ENCODE measurements at regions not wholly inside any gene's neighbourhood (a gene's known extent, or its start where the extent isn't known, plus 50 kb on each side); places are given as distances from the start of the nearest gene placed in this dataset.

- CTCF ChIA-PET, result no interaction called here
- no peaks in the 10 kb centered on the region for H3K27me3 ChIP-seq (replicated peaks in 2 of 5; ENCODE audit: control insufficient read depth in 4 of 5, insufficient read depth in 5 of 5, low read length in 4 of 5)
- WGBS (ENCODE audit: insufficient coverage), result 100% methylated on average over 2 of the region's 4 CpGs
- DNase-seq, result no peak
- H3K36me3 ChIP-seq (ENCODE audit: control insufficient read depth in 4 of 4, insufficient read depth in 4 of 4, low read length in 3 of 4), result no peaks in the 10 kb centered on the region
- H3K27ac ChIP-seq (ENCODE audit: insufficient read depth in 1 of 2, low read depth in 1 of 2, low read length in 2 of 2, poor library complexity in 1 of 2, severe bottlenecking in 2 of 2), result no peak overlapping the region
- H3K4me1 ChIP-seq (ENCODE audit: control extremely low read depth in 1 of 4, control insufficient read depth in 4 of 4, insufficient read depth in 4 of 4, low read length in 3 of 4), result no peaks in the 10 kb centered on the region
- H3K9me3 ChIP-seq (ENCODE audit: control extremely low read depth in 1 of 5, control insufficient read depth in 4 of 5, insufficient read depth in 2 of 5, low read depth in 1 of 5, low read length in 4 of 5), result peaks cover 0 to 7% (median 5%) of the 10 kb centered on the region in 5 experiments
- H3K4me3 ChIP-seq (ENCODE audit: control insufficient read depth in 1 of 7, extremely low read depth in 1 of 7, insufficient read depth in 4 of 7, low read depth in 2 of 7, low read length in 6 of 7), result no peak overlapping the region
- POLR2A ChIA-PET, result no interaction called here
Measured at GRCh38 chr2:12971581-12972365, 255.0 kb downstream of the TRIB2 start.

DNA sequence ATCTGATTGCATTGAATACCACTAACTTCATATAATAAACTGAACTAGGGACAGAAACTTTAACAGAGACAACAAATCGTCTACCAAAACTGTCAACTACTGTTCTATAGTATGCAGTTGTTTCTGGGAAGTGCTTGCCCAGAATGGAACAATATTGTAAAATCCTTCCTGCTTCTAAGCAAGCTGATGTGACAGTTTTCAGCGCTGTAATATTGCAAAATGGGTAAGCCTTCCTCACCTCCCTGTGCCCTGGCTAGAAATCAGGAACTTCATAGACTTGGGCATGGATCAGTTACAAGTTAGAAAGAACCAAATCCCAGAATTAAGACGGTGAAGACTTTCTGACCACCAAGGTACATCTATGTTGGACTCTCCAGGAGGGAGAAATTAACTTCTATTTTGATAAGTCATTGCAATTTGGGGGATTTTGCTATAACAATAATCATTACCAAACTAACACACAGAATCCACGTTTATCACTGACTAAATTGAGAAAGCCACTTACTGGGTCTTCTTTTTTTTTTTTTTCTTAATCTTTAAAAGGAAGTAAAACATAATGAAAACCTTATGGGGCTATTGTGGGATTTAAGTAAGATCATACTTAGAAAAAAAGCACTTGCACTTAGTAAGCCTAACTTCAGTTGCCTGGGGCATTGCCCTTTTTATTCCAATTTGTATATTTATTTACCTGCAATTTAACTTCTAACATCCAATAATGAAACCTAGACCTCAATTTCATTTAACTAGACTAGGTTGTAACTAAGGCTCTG, 261.5 kb downstream of the TRIB2 start:
- H3K4me1 ChIP-seq (ENCODE audit: control extremely low read depth in 1 of 4, control insufficient read depth in 4 of 4, insufficient read depth in 4 of 4, low read length in 3 of 4), result peaks cover 0 to 9% (median 3%) of the 10 kb centered on the region in 4 experiments
- no peaks in the 10 kb centered on the region for H3K36me3 ChIP-seq (ENCODE audit: control insufficient read depth in 4 of 4, insufficient read depth in 4 of 4, low read length in 3 of 4)

GRCh38 chr2:12979066-12979465, 262.3 kb downstream of the TRIB2 start:
- CTCF ChIA-PET, result interaction anchor here (1.0 kb wide), 1 partner anchor 9 kb away, joined by 3 read pairs; no protein-coding TSS in a partner anchor
- DNase-seq, result no peak
- no peak overlapping the region for H3K4me3 ChIP-seq (ENCODE audit: control insufficient read depth in 1 of 7, extremely low read depth in 1 of 7, insufficient read depth in 4 of 7, low read depth in 2 of 7, low read length in 6 of 7)
- no peak overlapping the region for H3K27ac ChIP-seq (ENCODE audit: insufficient read depth in 1 of 2, low read depth in 1 of 2, low read length in 2 of 2, poor library complexity in 1 of 2, severe bottlenecking in 2 of 2)
- H3K27me3 ChIP-seq (replicated peaks in 2 of 5; ENCODE audit: control insufficient read depth in 4 of 5, insufficient read depth in 5 of 5, low read length in 4 of 5), result no peaks in the 10 kb centered on the region
- 97% methylated on average over 3 of the region's 3 CpGs for WGBS (ENCODE audit: insufficient coverage)
- no peaks in the 10 kb centered on the region for H3K9me3 ChIP-seq (ENCODE audit: control extremely low read depth in 1 of 5, control insufficient read depth in 4 of 5, insufficient read depth in 2 of 5, low read depth in 1 of 5, low read length in 4 of 5)
- peaks cover 0 to 9% (median 3%) of the 10 kb centered on the region in 4 experiments for H3K4me1 ChIP-seq (ENCODE audit: control extremely low read depth in 1 of 4, control insufficient read depth in 4 of 4, insufficient read depth in 4 of 4, low read length in 3 of 4)
- no peaks in the 10 kb centered on the region for H3K36me3 ChIP-seq (ENCODE audit: control insufficient read depth in 4 of 4, insufficient read depth in 4 of 4, low read length in 3 of 4)
- POLR2A ChIA-PET, result no interaction called here

More for the DNA sequence above, 261.5 kb downstream of the TRIB2 start:
- POLR2A ChIA-PET, result no interaction called here
- peaks cover 0 to 3% (median 2%) of the 10 kb centered on the region in 5 experiments for H3K9me3 ChIP-seq (ENCODE audit: control extremely low read depth in 1 of 5, control insufficient read depth in 4 of 5, insufficient read depth in 2 of 5, low read depth in 1 of 5, low read length in 4 of 5)
- no peaks in the 10 kb centered on the region for H3K27me3 ChIP-seq (replicated peaks in 2 of 5; ENCODE audit: control insufficient read depth in 4 of 5, insufficient read depth in 5 of 5, low read length in 4 of 5)
- CTCF ChIA-PET, result no interaction called here
- no peak overlapping the region for H3K4me3 ChIP-seq (ENCODE audit: control insufficient read depth in 1 of 7, extremely low read depth in 1 of 7, insufficient read depth in 4 of 7, low read depth in 2 of 7, low read length in 6 of 7)
- no peak overlapping the region for H3K27ac ChIP-seq (ENCODE audit: insufficient read depth in 1 of 2, low read depth in 1 of 2, low read length in 2 of 2, poor library complexity in 1 of 2, severe bottlenecking in 2 of 2)
- no peak for DNase-seq
- 33% methylated on average over 1 of the region's 4 CpGs for WGBS (ENCODE audit: insufficient coverage)

DNA sequence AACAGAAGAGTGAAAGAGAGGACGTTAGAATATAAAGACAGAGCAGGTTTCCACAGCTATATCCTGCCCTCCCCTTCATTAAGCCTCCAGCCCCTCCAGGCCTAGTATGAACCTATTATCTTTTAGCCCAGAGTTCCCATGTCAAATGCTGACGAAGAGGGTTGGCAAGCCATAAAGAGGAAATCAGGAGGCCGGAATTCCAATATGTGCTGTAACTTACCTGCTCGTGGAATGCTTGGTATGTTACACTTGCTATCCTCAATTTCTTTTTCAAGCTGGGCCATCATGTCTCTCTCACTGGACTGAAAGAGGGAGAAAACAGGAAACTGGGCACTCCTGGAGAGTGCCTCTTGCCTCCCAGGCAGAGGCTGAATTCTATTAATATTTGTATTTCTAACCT, 264.1 kb downstream of the TRIB2 start:
- Histone ChIP-seq H3K27me3 (replicated peaks in 2 of 5; ENCODE audit: control insufficient read depth in 4 of 5, insufficient read depth in 5 of 5, low read length in 4 of 5) (no peaks in the 10 kb centered on the region), H3K4me3 (ENCODE audit: control insufficient read depth in 1 of 7, extremely low read depth in 1 of 7, insufficient read depth in 4 of 7, low read depth in 2 of 7, low read length in 6 of 7) (no peak overlapping the region), H3K4me1 (ENCODE audit: control extremely low read depth in 1 of 4, control insufficient read depth in 4 of 4, insufficient read depth in 4 of 4, low read length in 3 of 4) (peaks cover 0 to 9% (median 3%) of the 10 kb centered on the region in 4 experiments), H3K9me3 (ENCODE audit: control extremely low read depth in 1 of 5, control insufficient read depth in 4 of 5, insufficient read depth in 2 of 5, low read depth in 1 of 5, low read length in 4 of 5) (no peaks in the 10 kb centered on the region), H3K27ac (ENCODE audit: insufficient read depth in 1 of 2, low read depth in 1 of 2, low read length in 2 of 2, poor library complexity in 1 of 2, severe bottlenecking in 2 of 2) (no peak overlapping the region), H3K36me3 (ENCODE audit: control insufficient read depth in 4 of 4, insufficient read depth in 4 of 4, low read length in 3 of 4) (no peaks in the 10 kb centered on the region)
- ChIA-PET CTCF (interaction anchor here (1.9 kb wide), 1 partner anchor 10 kb away, joined by 5 read pairs; no protein-coding TSS in a partner anchor), POLR2A (no interaction called here)
- 92% methylated on average over 3 of the region's 4 CpGs for WGBS (ENCODE audit: insufficient coverage)
- no peak for DNase-seq

- Histone ChIP-seq H3K4me1 (ENCODE audit: control extremely low read depth in 1 of 4, control insufficient read depth in 4 of 4, insufficient read depth in 4 of 4, low read length in 3 of 4) (peaks cover 0 to 9% (median 3%) of the 10 kb centered on the region in 4 experiments), H3K27ac (ENCODE audit: insufficient read depth in 1 of 2, low read depth in 1 of 2, low read length in 2 of 2, poor library complexity in 1 of 2, severe bottlenecking in 2 of 2) (no peak overlapping the region), H3K9me3 (ENCODE audit: control extremely low read depth in 1 of 5, control insufficient read depth in 4 of 5, insufficient read depth in 2 of 5, low read depth in 1 of 5, low read length in 4 of 5) (no peaks in the 10 kb centered on the region), H3K36me3 (ENCODE audit: control insufficient read depth in 4 of 4, insufficient read depth in 4 of 4, low read length in 3 of 4) (no peaks in the 10 kb centered on the region), H3K27me3 (replicated peaks in 2 of 5; ENCODE audit: control insufficient read depth in 4 of 5, insufficient read depth in 5 of 5, low read length in 4 of 5) (no peaks in the 10 kb centered on the region), H3K4me3 (ENCODE audit: control insufficient read depth in 1 of 7, extremely low read depth in 1 of 7, insufficient read depth in 4 of 7, low read depth in 2 of 7, low read length in 6 of 7) (no peak overlapping the region)
- peak in 2 of 3 donors; percentile 40 to 57 for DNase-seq
- ChIA-PET CTCF (interaction anchor here (1.9 kb wide), 1 partner anchor 9 kb away, joined by 5 read pairs; no protein-coding TSS in a partner anchor), POLR2A (no interaction called here)
- 64% methylated on average over 1 of the region's 1 CpG for whole genome bisulfite sequencing (ENCODE audit: insufficient coverage)
Measured at GRCh38 chr2:12982149-12982584, 265.4 kb downstream of the TRIB2 start.

DNA sequence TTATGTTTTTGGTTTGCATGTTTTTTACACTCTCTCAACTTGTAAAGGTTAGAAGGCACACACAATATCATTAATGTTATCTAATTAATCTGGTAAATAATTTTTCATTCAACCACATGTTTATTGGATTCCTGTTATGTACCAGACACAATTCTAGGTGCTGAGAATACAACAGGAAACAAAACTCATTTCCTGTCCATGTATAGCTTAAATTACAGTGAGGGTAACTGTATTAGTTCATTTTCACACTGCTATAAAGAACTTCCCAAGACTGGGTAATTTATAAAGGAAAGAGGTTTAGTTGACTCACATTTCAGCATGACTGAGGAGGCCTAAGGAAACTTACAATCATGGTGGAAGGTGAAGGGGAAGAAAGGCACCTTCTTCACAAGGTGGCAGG, 270.5 kb downstream of the TRIB2 start:
- POLR2A ChIA-PET, result no interaction called here

GRCh38 chr2:12988279-12988678, 271.5 kb downstream of the TRIB2 start:
- ChIA-PET CTCF (interaction anchor here (1.2 kb wide), 1 partner anchor 267 kb away, joined by 3 read pairs; no protein-coding TSS in a partner anchor), POLR2A (no interaction called here)
- H3K9me3 ChIP-seq (ENCODE audit: control extremely low read depth in 1 of 5, control insufficient read depth in 4 of 5, insufficient read depth in 2 of 5, low read depth in 1 of 5, low read length in 4 of 5), result peaks cover 0 to 5% (median 0%) of the 10 kb centered on the region in 5 experiments
- no peak for DNase-seq
- H3K4me1 ChIP-seq (ENCODE audit: control extremely low read depth in 1 of 4, control insufficient read depth in 4 of 4, insufficient read depth in 4 of 4, low read length in 3 of 4), result peaks cover 0 to 3% (median 0%) of the 10 kb centered on the region in 4 experiments
- no peaks in the 10 kb centered on the region for H3K27me3 ChIP-seq (replicated peaks in 2 of 5; ENCODE audit: control insufficient read depth in 4 of 5, insufficient read depth in 5 of 5, low read length in 4 of 5)
- H3K27ac ChIP-seq (ENCODE audit: insufficient read depth in 1 of 2, low read depth in 1 of 2, low read length in 2 of 2, poor library complexity in 1 of 2, severe bottlenecking in 2 of 2), result no peak overlapping the region
- no peak overlapping the region for H3K4me3 ChIP-seq (ENCODE audit: control insufficient read depth in 1 of 7, extremely low read depth in 1 of 7, insufficient read depth in 4 of 7, low read depth in 2 of 7, low read length in 6 of 7)
- WGBS (ENCODE audit: insufficient coverage), result 100% methylated on average over 1 of the region's 2 CpGs
- H3K36me3 ChIP-seq (ENCODE audit: control insufficient read depth in 4 of 4, insufficient read depth in 4 of 4, low read length in 3 of 4), result no peaks in the 10 kb centered on the region

More for the DNA sequence above, 270.5 kb downstream of the TRIB2 start:
- CTCF ChIA-PET, result interaction anchor here (1.0 kb wide), 1 partner anchor 19 kb away, joined by 4 read pairs; no protein-coding TSS in a partner anchor
- no peaks in the 10 kb centered on the region for H3K36me3 ChIP-seq (ENCODE audit: control insufficient read depth in 4 of 4, insufficient read depth in 4 of 4, low read length in 3 of 4)
- no peak overlapping the region for H3K4me3 ChIP-seq (ENCODE audit: control insufficient read depth in 1 of 7, extremely low read depth in 1 of 7, insufficient read depth in 4 of 7, low read depth in 2 of 7, low read length in 6 of 7)
- peaks cover 0 to 1% (median under 1%) of the 10 kb centered on the region in 4 experiments for H3K4me1 ChIP-seq (ENCODE audit: control extremely low read depth in 1 of 4, control insufficient read depth in 4 of 4, insufficient read depth in 4 of 4, low read length in 3 of 4)
- H3K27ac ChIP-seq (ENCODE audit: insufficient read depth in 1 of 2, low read depth in 1 of 2, low read length in 2 of 2, poor library complexity in 1 of 2, severe bottlenecking in 2 of 2), result no peak overlapping the region
- no peaks in the 10 kb centered on the region for H3K27me3 ChIP-seq (replicated peaks in 2 of 5; ENCODE audit: control insufficient read depth in 4 of 5, insufficient read depth in 5 of 5, low read length in 4 of 5)
- no peak for DNase-seq
- peaks cover 0 to 4% (median 0%) of the 10 kb centered on the region in 5 experiments for H3K9me3 ChIP-seq (ENCODE audit: control extremely low read depth in 1 of 5, control insufficient read depth in 4 of 5, insufficient read depth in 2 of 5, low read depth in 1 of 5, low read length in 4 of 5)

All from common myeloid progenitor, CD34-positive (primary cell).